GM12864 (cell line): ENCODE measurements at regions not wholly inside any gene's neighbourhood (a gene's known extent, or its start where the extent isn't known, plus 50 kb on each side); places are given as distances from the start of the nearest gene placed in this dataset.
"Not testable (repeated sequence)": the region's sequence is repeated elsewhere in the genome, so short reads cannot be mapped to it uniquely, and the experiment has no call there.

Experiments used
- DNase-seq: peaks from one replicate; pipeline ENCODE4 v3.0.0-alpha.2; 2011; ENCODE audit warnings: low read depth
- H3K4me3 ChIP-seq: 2 replicates; pipeline ENCODE4 v1.5.1; 2011; ENCODE audit warnings: mild to moderate bottlenecking, low read depth, low read length, control low read depth
- CTCF ChIP-seq: IDR thresholded peaks from 2 replicates; pipeline ENCODE4 v1.5.1; 2011; ENCODE audit warnings: low read depth, mild to moderate bottlenecking, moderate library complexity, low read length, control low read depth, inconsistent platforms; ENCODE audit errors: missing control alignments

GRCh38 chr13:90943946-90944345, 403.5 kb upstream of the MIR17HG start:
- H3K4me3 ChIP-seq = no peak overlapping the region
- TF ChIP-seq CTCF = no peak
- DNase-seq = no peak

GRCh38 chr13:90945146-90945545, 402.3 kb upstream of the MIR17HG start:
- not testable (repeated sequence) for DNase-seq, H3K4me3 ChIP-seq

GRCh38 chr13:90946125-90946524, 401.4 kb upstream of the MIR17HG start:
- not testable (repeated sequence) for H3K4me3 ChIP-seq

GRCh38 chr13:90947976-90948375, 399.5 kb upstream of the MIR17HG start:
- no peak for DNase-seq
- no peak overlapping the region for H3K4me3 ChIP-seq
- TF ChIP-seq CTCF = no peak

More at GRCh38 chr13:90946125-90946524, 401.4 kb upstream of the MIR17HG start:
- DNase-seq = not testable (repeated sequence)

- DNase-seq = no peak
- TF ChIP-seq CTCF = no peak
- H3K4me3 ChIP-seq = no peak overlapping the region
Observed at GRCh38 chr13:90950160-90950559, 397.3 kb upstream of the MIR17HG start.

- no peak for TF ChIP-seq CTCF
- H3K4me3 ChIP-seq = no peak overlapping the region
- no peak for DNase-seq
Observed at GRCh38 chr13:90951663-90952062, 395.8 kb upstream of the MIR17HG start.

- TF ChIP-seq CTCF = no peak
- no peak for DNase-seq
Observed at GRCh38 chr13:90952326-90952725, 395.2 kb upstream of the MIR17HG start.

GRCh38 chr13:90954605-90955195, 392.8 kb upstream of the MIR17HG start:
- DNase-seq = no peak
- TF ChIP-seq CTCF = no peak
- H3K4me3 ChIP-seq = no peak overlapping the region

More at GRCh38 chr13:90952326-90952725, 395.2 kb upstream of the MIR17HG start:
- H3K4me3 ChIP-seq = no peak overlapping the region
